Left renal cortex interstitium (tissue), 4 donors: ENCODE measurements at regions not wholly inside any gene's neighbourhood (a gene's known extent, or its start where the extent isn't known, plus 50 kb on each side); places are given as distances from the start of the nearest gene placed in this dataset.
"Not testable (repeated sequence)": the region's sequence is repeated elsewhere in the genome, so short reads cannot be mapped to it uniquely, and the experiment has no call there.

ENCODE experiments used
- DNase-seq, 4 donors: peaks; one replicate each; pipeline ENCODE4 v3.0.0-alpha.2; 2013; ENCODE audit warnings: low read depth in 4 of 4, low spot score in 2 of 4, missing footprints in 1 of 4

- no peak for DNase-seq
These were observed 416.9 kb downstream of the FRK start for GRCh38 chr6:115643762-115644161.

DNA sequence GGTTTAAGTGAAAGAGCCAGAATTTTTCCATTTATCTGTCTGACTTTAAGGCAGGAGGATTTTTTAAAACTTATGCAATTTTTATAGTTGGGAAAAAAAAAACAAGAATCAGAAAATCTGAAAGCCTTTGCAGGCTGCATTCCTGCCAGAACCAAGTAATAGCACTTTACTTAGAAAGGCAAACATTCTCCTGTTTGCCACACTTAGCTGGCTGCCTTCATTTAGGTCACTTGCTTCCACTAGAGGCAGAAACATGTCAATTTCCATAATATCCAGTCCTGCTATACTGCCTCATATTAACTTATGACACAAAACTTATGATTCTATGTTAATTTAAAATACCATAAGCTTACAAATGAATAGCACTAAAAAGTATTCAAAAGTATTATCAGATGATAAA is 425.8 kb downstream of the FRK start:
- no peak for DNase-seq

DNA sequence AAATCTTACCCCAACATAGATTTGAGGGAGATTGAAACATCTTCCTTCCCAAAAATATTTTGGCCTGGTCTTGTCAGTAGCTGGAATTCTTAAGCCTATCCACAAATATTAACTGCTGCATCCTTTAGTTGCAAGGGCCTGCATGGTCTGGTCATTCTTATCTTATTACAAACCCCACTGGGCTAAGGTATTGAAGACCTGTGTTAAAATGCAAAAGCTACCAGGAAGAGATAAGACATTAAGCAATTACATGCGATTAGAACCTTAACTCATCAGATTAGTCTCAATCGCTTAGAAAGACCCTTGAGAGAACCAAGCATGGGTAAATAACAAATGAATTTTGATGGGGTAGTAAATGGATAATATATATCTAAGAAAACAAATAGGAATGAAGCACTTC is 426.6 kb downstream of the FRK start:
- no peak for DNase-seq

- no peak for DNase-seq
These were observed 429.7 kb downstream of the FRK start for GRCh38 chr6:115631028-115631427.

GRCh38 chr6:115630424-115631024 is 430.2 kb downstream of the FRK start:
- DNase-seq: no peak

- no peak for DNase-seq
These were observed 431.3 kb downstream of the FRK start for GRCh38 chr6:115629415-115629814.

DNA sequence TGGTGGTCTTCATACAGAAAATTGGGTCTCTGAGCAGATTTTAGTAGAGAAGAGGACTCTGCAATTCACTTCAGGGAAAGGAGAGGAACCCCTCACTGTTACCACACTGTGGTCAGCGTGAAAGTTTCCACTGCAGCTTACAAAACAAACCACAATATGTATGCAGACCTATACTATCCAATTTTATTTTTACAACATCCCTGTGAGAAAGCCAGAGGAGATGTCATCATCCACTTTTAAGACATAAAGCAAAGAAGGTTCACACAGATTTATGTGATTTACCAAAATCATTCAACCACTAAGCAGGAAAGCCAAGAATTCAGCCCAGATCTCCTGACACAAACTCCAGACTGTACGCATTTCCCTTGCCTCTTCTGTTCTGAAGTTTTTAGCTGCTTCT is 442.4 kb downstream of the FRK start:
- DNase-seq: no peak

GRCh38 chr6:115617031-115617430 is 443.7 kb downstream of the FRK start:
- no peak for DNase-seq

DNA sequence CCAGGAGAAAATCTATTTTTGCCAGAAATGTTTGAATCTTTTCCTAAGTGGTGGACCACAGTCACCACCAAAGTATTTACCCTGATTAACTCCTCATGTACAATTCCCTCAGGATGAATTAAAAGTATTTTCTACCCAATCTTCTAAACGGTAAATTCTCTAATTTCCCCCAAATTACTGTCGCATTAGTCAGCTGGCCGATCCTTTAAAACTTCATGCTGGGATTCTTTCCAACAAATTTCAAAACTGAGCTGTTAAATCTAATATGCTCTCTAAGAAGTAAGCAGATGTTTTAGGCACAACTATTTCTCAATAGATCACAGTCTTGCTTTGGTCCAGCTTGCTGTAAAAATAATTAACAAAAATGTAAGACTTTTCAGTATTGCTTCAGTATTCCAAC is 447.2 kb downstream of the FRK start:
- DNase-seq: no peak

- DNase-seq: no peak
These were observed 447.8 kb downstream of the FRK start for GRCh38 chr6:115612796-115613479.

GRCh38 chr6:115612216-115612615 is 448.5 kb downstream of the FRK start:
- DNase-seq: no peak

- no peak for DNase-seq
These were observed 450.0 kb downstream of the FRK start for GRCh38 chr6:115610696-115611095.

GRCh38 chr6:115609111-115609510 is 451.6 kb downstream of the FRK start:
- no peak for DNase-seq

- no peak for DNase-seq
These were observed 458.2 kb downstream of the FRK start for GRCh38 chr6:115602466-115602865.

DNA sequence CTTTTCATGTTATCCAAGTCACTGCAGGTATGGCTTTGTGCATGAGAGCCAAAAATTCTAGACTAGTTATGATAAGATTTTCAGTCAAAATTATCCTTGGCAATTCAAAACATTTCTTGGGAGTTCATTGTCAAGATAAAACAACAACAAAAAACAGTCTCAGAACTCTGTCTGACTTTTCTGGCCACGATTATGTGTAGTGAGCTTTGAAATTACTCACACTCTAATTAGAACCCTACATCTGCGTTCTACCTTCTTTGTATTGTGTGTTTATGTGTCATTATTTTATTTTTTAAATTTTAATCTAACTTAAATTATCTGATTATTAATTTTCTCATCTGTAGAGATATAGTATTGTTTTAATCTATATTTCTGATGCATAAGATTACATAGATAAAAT is 459.2 kb downstream of the FRK start:
- no peak for DNase-seq

DNA sequence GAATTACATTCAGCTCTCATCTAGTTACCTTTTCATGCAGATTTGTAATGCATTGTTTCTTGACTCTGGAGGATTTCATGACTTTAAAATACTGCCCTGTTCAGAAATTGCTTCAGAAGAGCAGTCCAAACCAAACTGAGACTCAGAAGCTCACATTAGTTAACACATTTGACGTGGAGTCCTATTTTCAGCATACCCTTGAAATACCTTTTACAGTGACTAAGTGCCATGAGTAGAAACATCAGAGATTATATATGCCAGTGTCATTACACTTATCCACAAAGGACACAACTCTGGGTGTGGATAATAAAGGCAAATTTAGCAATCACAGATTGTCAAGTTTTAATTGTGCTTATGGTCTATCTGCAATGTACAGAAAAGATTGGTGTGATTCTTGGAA is 459.6 kb downstream of the FRK start:
- DNase-seq: no peak

- no peak for DNase-seq
These were observed 465.8 kb downstream of the FRK start for GRCh38 chr6:115594891-115595290.

GRCh38 chr6:115592025-115592424 is 468.7 kb downstream of the FRK start:
- no peak for DNase-seq

- DNase-seq: not testable (repeated sequence)
These were observed 471.6 kb downstream of the FRK start for GRCh38 chr6:115589072-115589471.

DNA sequence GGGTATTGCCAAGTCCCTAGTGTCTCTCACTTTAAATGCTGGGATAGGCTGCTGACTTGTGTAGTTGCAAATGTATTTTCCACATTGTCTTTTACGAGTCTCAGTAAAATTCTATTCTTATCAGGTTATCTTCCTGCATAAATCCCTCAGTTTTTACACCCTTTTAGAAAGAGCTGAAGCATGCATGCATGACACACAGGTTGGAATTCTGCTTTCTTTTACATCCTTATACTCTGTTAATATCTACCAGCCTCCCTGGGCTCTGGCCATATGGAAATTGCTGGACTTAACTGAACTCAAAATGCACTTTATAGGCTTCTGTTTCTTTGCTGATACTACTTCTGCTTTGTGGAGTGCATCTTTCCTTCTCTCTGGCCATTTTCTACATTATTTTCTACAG is 477.4 kb downstream of the FRK start:
- no peak for DNase-seq

DNA sequence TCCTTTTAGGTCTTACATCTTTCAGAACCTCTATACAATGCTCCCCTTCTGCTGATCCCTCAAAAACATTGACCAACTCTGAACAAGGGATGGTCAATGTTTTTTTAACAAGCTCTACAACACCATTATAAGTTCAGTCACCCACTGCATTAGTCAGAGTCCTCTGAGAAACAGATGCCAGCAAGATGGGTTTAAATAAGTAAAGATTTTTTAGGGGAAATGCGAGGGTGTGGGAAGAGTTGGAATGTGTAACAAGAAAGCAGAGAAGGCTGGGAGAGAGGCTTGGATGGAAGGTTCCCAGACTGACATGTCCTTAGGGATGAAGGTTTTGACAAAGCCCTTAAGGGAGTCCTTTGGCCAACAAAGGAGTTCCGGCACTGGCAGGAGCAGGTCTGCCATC is 478.3 kb downstream of the FRK start:
- no peak for DNase-seq

DNA sequence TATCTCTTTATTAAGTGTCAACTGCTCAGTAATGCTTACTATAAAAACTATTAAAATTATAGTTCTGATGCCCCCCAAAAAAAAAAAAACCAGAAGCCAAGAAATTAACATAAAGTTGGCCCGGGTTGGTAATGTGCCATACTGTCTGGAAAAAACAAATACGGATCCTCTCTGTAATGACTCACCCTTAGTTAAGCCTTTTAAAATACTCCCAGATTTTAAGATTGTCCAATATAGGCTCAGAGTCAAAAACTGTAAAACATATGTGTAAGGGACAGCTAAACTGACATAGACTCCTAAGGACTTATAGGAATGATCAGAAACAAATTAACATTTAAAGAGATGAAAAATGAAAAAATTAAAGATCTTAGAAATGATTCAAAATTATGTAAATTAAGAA is 481.1 kb downstream of the FRK start:
- not testable (repeated sequence) for DNase-seq

DNA sequence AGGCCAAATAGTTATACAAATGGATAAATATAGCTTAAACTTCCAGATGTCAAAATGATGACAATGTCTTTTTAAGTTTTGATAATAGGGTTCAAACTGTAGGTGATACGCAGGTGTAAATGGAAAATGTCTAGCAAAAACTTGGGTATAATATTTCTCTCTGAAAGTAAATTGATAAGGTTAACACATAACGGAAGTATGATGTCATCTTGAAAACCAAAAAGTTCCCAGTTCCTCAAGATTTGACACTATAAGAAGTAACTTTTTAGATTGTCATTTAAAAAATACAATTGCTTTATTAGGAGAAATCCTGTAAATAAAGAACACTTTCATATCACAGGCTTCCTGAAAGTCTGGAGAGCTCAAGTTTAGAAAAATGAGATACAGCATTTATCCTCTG is 483.4 kb downstream of the FRK start:
- DNase-seq: no peak
